ENCODE measurements at regions not wholly inside any gene's neighbourhood (a gene's known extent, or its start where the extent isn't known, plus 50 kb on each side); places are given as distances from the start of the nearest gene placed in this dataset.

DNA sequence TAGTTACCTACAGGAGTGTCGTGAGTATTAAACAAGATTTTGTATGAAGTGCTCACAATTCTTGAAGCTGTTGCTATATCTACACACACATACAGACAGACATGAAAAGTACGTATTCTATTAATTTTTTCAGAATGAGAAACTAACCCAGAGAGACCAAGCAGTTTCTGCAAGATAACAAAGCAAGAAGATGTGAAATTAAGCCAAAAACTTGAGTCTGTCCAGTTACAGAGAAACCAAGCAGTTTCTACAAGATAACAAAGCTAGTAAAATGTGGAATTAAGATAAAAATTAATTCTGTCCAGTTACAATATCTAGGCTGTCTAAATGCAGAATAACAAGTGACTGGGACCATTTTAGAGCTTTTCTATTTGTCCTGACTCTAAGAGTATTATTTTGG, 132.4 kb downstream of the ALG10B start (continued):
- TF ChIP-seq, protein P1, sequence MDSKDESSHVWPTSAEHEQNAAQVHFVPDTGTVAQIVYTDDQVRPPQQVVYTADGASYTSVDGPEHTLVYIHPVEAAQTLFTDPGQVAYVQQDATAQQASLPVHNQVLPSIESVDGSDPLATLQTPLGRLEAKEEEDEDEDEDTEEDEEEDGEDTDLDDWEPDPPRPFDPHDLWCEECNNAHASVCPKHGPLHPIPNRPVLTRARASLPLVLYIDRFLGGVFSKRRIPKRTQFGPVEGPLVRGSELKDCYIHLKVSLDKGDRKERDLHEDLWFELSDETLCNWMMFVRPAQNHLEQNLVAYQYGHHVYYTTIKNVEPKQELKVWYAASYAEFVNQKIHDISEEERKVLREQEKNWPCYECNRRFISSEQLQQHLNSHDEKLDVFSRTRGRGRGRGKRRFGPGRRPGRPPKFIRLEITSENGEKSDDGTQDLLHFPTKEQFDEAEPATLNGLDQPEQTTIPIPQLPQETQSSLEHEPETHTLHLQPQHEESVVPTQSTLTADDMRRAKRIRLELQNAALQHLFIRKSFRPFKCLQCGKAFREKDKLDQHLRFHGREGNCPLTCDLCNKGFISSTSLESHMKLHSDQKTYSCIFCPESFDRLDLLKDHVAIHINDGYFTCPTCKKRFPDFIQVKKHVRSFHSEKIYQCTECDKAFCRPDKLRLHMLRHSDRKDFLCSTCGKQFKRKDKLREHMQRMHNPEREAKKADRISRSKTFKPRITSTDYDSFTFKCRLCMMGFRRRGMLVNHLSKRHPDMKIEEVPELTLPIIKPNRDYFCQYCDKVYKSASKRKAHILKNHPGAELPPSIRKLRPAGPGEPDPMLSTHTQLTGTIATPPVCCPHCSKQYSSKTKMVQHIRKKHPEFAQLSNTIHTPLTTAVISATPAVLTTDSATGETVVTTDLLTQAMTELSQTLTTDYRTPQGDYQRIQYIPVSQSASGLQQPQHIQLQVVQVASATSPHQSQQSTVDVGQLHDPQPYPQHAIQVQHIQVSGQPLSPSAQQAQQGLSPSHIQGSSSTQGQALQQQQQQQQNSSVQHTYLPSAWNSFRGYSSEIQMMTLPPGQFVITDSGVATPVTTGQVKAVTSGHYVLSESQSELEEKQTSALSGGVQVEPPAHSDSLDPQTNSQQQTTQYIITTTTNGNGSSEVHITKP (IDR thresholded peaks at IDR 0.05; ENCODE audit: partially characterized antibody), result no peak
- TF ChIP-seq, protein P2, sequence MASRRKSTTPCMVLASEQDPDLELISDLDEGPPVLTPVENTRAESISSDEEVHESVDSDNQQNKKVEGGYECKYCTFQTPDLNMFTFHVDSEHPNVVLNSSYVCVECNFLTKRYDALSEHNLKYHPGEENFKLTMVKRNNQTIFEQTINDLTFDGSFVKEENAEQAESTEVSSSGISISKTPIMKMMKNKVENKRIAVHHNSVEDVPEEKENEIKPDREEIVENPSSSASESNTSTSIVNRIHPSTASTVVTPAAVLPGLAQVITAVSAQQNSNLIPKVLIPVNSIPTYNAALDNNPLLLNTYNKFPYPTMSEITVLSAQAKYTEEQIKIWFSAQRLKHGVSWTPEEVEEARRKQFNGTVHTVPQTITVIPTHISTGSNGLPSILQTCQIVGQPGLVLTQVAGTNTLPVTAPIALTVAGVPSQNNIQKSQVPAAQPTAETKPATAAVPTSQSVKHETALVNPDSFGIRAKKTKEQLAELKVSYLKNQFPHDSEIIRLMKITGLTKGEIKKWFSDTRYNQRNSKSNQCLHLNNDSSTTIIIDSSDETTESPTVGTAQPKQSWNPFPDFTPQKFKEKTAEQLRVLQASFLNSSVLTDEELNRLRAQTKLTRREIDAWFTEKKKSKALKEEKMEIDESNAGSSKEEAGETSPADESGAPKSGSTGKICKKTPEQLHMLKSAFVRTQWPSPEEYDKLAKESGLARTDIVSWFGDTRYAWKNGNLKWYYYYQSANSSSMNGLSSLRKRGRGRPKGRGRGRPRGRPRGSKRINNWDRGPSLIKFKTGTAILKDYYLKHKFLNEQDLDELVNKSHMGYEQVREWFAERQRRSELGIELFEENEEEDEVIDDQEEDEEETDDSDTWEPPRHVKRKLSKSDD (conservative IDR thresholded peaks at IDR 0.05; ENCODE audit: low read length), result no peak
- no peak for TF ChIP-seq FOS (IDR thresholded peaks at IDR 0.05; ENCODE audit: extremely low read depth, insufficient read length)
- TF ChIP-seq KLF16 (IDR thresholded peaks at IDR 0.05), result no peak
- no peak for TF ChIP-seq ZNF830 (CRISPR knock-in tag; IDR thresholded peaks at IDR 0.05)
- no peak for TF ChIP-seq SIX5 (IDR thresholded peaks at IDR 0.05; ENCODE audit: borderline replicate concordance in 1 of 2, insufficient read depth in 1 of 2, low read depth in 1 of 2, low read length in 2 of 2)
- TF ChIP-seq NCOA6 (IDR thresholded peaks at IDR 0.05), result no peak
